ENCODE measurements at regions not wholly inside any gene's neighbourhood (a gene's known extent, or its start where the extent isn't known, plus 50 kb on each side); places are given as distances from the start of the nearest gene placed in this dataset.

- no peaks in the 10 kb centered on the region for H3K36me3 ChIP-seq (ENCODE audit: control insufficient read depth in 2 of 4, insufficient read depth in 4 of 4, low read length in 3 of 4)
- no peaks in the 10 kb centered on the region for H3K79me2 ChIP-seq (ENCODE audit: control insufficient read depth in 1 of 2, insufficient read depth in 2 of 2, low read length in 2 of 2)
- H2BK12ac ChIP-seq (ENCODE audit: low read depth, low read length): no peak overlapping the region
- no peaks in the 10 kb centered on the region for H3K79me1 ChIP-seq (ENCODE audit: low read depth, low read length)
- H2AK5ac ChIP-seq (ENCODE audit: low read depth, low read length): no peak overlapping the region
- no peaks in the 10 kb centered on the region for H3K23me2 ChIP-seq (ENCODE audit: low read depth, low read length)
- no peak overlapping the region for H2BK15ac ChIP-seq (ENCODE audit: low read length)
- no peak overlapping the region for H4K5ac ChIP-seq (ENCODE audit: insufficient read length, low read depth, low read length)
- no peak overlapping the region for H2BK5ac ChIP-seq (ENCODE audit: low read depth, low read length)
- WGBS, 2 experiments (ENCODE audit: extremely low coverage in 1 of 2, insufficient coverage in 1 of 2, insufficient read length in 1 of 2, insufficient replicate concordance in 2 of 2, low coverage in 1 of 2, low lambda C conversion rate in 2 of 2, missing lambda C conversion rate in 1 of 2): 97% methylated on average over 3 of the region's 3 CpGs; no CpG with 5 or more reads in 1 of the 2 experiments
- no peak overlapping the region for H3K4ac ChIP-seq (replicated peaks; ENCODE audit: insufficient read length, low read depth, low read length)
- H3K23ac ChIP-seq (ENCODE audit: insufficient read length): no peak overlapping the region
- H3K4me3 ChIP-seq (ENCODE audit: extremely low read depth in 1 of 4, insufficient read depth in 2 of 4, low read depth in 3 of 4, low read length in 4 of 4): no peak overlapping the region
- no peak overlapping the region for H3K4me2 ChIP-seq (ENCODE audit: insufficient read depth in 1 of 2, low read depth in 2 of 2, low read length in 2 of 2)
- CTCF ChIA-PET (ENCODE audit: partially characterized antibody): interaction anchor here (0.7 to 1.2 kb wide), 3 partner anchors 9 to 335 kb away, joined by 3 read pairs; no protein-coding TSS in a partner anchor
- FAIRE-seq (no peak), DNase-seq (ENCODE audit: low read depth in 1 of 2, low spot score in 2 of 2) (no peak)
- no peak for TF ChIP-seq ZNF274 (IDR thresholded peaks at IDR 0.05; ENCODE audit: borderline replicate concordance, extremely low read depth, low read length)
- no peak for TF ChIP-seq BRCA1 (IDR thresholded peaks at IDR 0.05; ENCODE audit: low read depth, low read length)
- TF ChIP-seq CHD1 (IDR thresholded peaks at IDR 0.05; ENCODE audit: low read depth, low read length): no peak
- TF ChIP-seq EGR1 (IDR thresholded peaks at IDR 0.05; ENCODE audit: borderline replicate concordance, low read depth, low read length): no peak
- no peak for TF ChIP-seq USF2 (IDR thresholded peaks at IDR 0.05; ENCODE audit: low read length)
- TF ChIP-seq NANOG (IDR thresholded peaks at IDR 0.05; ENCODE audit: insufficient read depth, low read depth, low read length, poor library complexity, severe bottlenecking): no peak
- no peak for TF ChIP-seq KDM4A (IDR thresholded peaks at IDR 0.05; ENCODE audit: low read depth, low read length, severe bottlenecking)
- no peak for TF ChIP-seq CBX8 (IDR thresholded peaks at IDR 0.05; ENCODE audit: borderline replicate concordance, low read depth, low read length)
- TF ChIP-seq JUND (IDR thresholded peaks at IDR 0.05; ENCODE audit: low read length): no peak
- TF ChIP-seq JUN (IDR thresholded peaks at IDR 0.05; ENCODE audit: low read depth, low read length): no peak
- no peak for TF ChIP-seq TCF12 (IDR thresholded peaks at IDR 0.05; ENCODE audit: low read depth, low read length)
- TF ChIP-seq BCL11A (IDR thresholded peaks at IDR 0.05; ENCODE audit: low read depth in 2 of 2, low read length in 2 of 2): no peak
- no peak for TF ChIP-seq E2F6 (IDR thresholded peaks at IDR 0.05)
- no peak for TF ChIP-seq TBP (IDR thresholded peaks at IDR 0.05; ENCODE audit: low read depth, low read length)
- H3K4me1 ChIP-seq (replicated peaks in 1 of 4; ENCODE audit: control insufficient read depth in 3 of 4, insufficient read depth in 4 of 4, low read length in 3 of 4): no peaks in the 10 kb centered on the region
- H3K27ac ChIP-seq (ENCODE audit: low read depth, low read length): no peak overlapping the region
- no peak overlapping the region for H3K18ac ChIP-seq (ENCODE audit: extremely low read depth, low read length)
- H3K56ac ChIP-seq (replicated peaks; ENCODE audit: insufficient read length, low read depth, low read length): no peak overlapping the region
- H4K20me1 ChIP-seq (replicated peaks in 1 of 2; ENCODE audit: control insufficient read depth in 1 of 2, insufficient read depth in 2 of 2, low read length in 2 of 2): no peaks in the 10 kb centered on the region
- no peak overlapping the region for H4K8ac ChIP-seq (ENCODE audit: extremely low read depth, insufficient read depth, low read length)
- H2BK120ac ChIP-seq (replicated peaks; ENCODE audit: low read depth, low read length): no peak overlapping the region
- no peak overlapping the region for H2AFZ ChIP-seq (ENCODE audit: low read length)
- H4K91ac ChIP-seq (replicated peaks; ENCODE audit: insufficient read length, low read length): no peak overlapping the region
- H3K27me3 ChIP-seq (replicated peaks in 1 of 4; ENCODE audit: control insufficient read depth in 3 of 4, extremely low read depth in 1 of 4, insufficient read depth in 3 of 4, low read length in 3 of 4): no peaks in the 10 kb centered on the region
- no peak overlapping the region for H2BK20ac ChIP-seq (ENCODE audit: low read length)
- no peaks in the 10 kb centered on the region for H3K9me3 ChIP-seq (ENCODE audit: insufficient read depth in 2 of 2, low read depth in 1 of 2, low read length in 1 of 2)
- POLR2A ChIA-PET (ENCODE audit: partially characterized antibody): no interaction called here
- H3K9ac ChIP-seq (replicated peaks in 1 of 4; ENCODE audit: extremely low read depth in 1 of 4, low read depth in 3 of 4, low read length in 3 of 4): no peak overlapping the region
- no peak overlapping the region for H3K14ac ChIP-seq (ENCODE audit: insufficient read length)
Observed at GRCh38 chr18:30712383-30712782, 330.2 kb downstream of the DSC3 start.
